HG02623 (cell line): ENCODE measurements at regions not wholly inside any gene's neighbourhood (a gene's known extent, or its start where the extent isn't known, plus 50 kb on each side); places are given as distances from the start of the nearest gene placed in this dataset.
A peak's percentile ranks its signal among the peaks of the same experiment; 100 is the strongest.

Experiments
- ATAC-seq: cut with Tn5 transposase; IDR thresholded peaks from one replicate; pipeline ENCODE4 v1.9.1; 2021; ENCODE audit warnings: moderate library complexity; ENCODE audit not compliant: unreplicated experiment

GRCh38 chr6:74785236-74785635 lies 420.6 kb downstream of the COL12A1 start:
- no peak for ATAC-seq

GRCh38 chr6:74782346-74782745 lies 423.5 kb downstream of the COL12A1 start:
- no peak for ATAC-seq

- ATAC-seq, result no peak
Observed at GRCh38 chr6:74780831-74781230, 425.0 kb downstream of the COL12A1 start.

GRCh38 chr6:74768738-74769137 lies 437.1 kb downstream of the COL12A1 start:
- no peak for ATAC-seq

GRCh38 chr6:74768120-74768519 lies 437.7 kb downstream of the COL12A1 start:
- no peak for ATAC-seq

GRCh38 chr6:74765486-74765885 lies 440.4 kb downstream of the COL12A1 start:
- ATAC-seq, result no peak

GRCh38 chr6:74764486-74764885 lies 441.4 kb downstream of the COL12A1 start:
- ATAC-seq, result no peak

GRCh38 chr6:74762841-74763240 lies 443.0 kb downstream of the COL12A1 start:
- no peak for ATAC-seq

GRCh38 chr6:74757813-74758212 lies 448.0 kb downstream of the COL12A1 start:
- ATAC-seq, result no peak

GRCh38 chr6:74756923-74757322 lies 448.9 kb downstream of the COL12A1 start:
- no peak for ATAC-seq

GRCh38 chr6:74755778-74756177 lies 450.1 kb downstream of the COL12A1 start:
- no peak for ATAC-seq

GRCh38 chr6:74755196-74755595 lies 450.7 kb downstream of the COL12A1 start:
- ATAC-seq, result no peak

GRCh38 chr6:74753883-74754600 lies 451.8 kb downstream of the COL12A1 start:
- ATAC-seq, result no peak

- no peak for ATAC-seq
Observed at GRCh38 chr6:74752303-74752702, 453.6 kb downstream of the COL12A1 start.

- no peak for ATAC-seq
Observed at GRCh38 chr6:74750826-74751225, 455.0 kb downstream of the COL12A1 start.

- peak; percentile 76 for ATAC-seq
Observed at GRCh38 chr6:74749211-74750147, 456.4 kb downstream of the COL12A1 start.

GRCh38 chr6:74745670-74746069 lies 460.2 kb downstream of the COL12A1 start:
- ATAC-seq, result no peak

GRCh38 chr6:74742793-74743508 lies 462.9 kb downstream of the COL12A1 start:
- ATAC-seq, result peak; percentile 78

GRCh38 chr6:74741646-74742045 lies 464.2 kb downstream of the COL12A1 start:
- ATAC-seq, result no peak

GRCh38 chr6:74735304-74735703 lies 470.5 kb downstream of the COL12A1 start:
- ATAC-seq, result no peak

- ATAC-seq, result no peak
Observed at GRCh38 chr6:74734901-74735300, 471.0 kb downstream of the COL12A1 start.
